BE2C (cell line): ENCODE measurements at regions not wholly inside any gene's neighbourhood (a gene's known extent, or its start where the extent isn't known, plus 50 kb on each side); places are given as distances from the start of the nearest gene placed in this dataset.

Experiments
- DNase-seq: peaks from one replicate; pipeline ENCODE4 v3.0.0-alpha.2; 2020
- H3K27me3 ChIP-seq: fragments of 250-450 bp; sonication (Bioruptor Pico); 2 replicates; pipeline ENCODE4 v1.5.1; 2020; ENCODE audit warnings: mild to moderate bottlenecking
- H3K36me3 ChIP-seq: fragments of 250-450 bp; sonication (Bioruptor Pico); 2 replicates; pipeline ENCODE4 v1.5.1; 2020; ENCODE audit warnings: mild to moderate bottlenecking
- H3K4me1 ChIP-seq: fragments of 250-450 bp; sonication (Bioruptor Pico); 2 replicates; pipeline ENCODE4 v1.5.1; 2020
- H3K4me3 ChIP-seq: 2 replicates; pipeline ENCODE4 v1.5.1; 2011; ENCODE audit warnings: low read depth, low read length
- H3K9me3 ChIP-seq: fragments of 250-450 bp; sonication (Bioruptor Pico); 2 replicates; pipeline ENCODE4 v1.5.1; 2020
- TF ChIP-seq, protein P1 (sequence below): IDR thresholded peaks from 2 replicates; pipeline ENCODE4 v1.5.1; 2012; ENCODE audit warnings: mild to moderate bottlenecking, low read depth, low read length

DNA sequence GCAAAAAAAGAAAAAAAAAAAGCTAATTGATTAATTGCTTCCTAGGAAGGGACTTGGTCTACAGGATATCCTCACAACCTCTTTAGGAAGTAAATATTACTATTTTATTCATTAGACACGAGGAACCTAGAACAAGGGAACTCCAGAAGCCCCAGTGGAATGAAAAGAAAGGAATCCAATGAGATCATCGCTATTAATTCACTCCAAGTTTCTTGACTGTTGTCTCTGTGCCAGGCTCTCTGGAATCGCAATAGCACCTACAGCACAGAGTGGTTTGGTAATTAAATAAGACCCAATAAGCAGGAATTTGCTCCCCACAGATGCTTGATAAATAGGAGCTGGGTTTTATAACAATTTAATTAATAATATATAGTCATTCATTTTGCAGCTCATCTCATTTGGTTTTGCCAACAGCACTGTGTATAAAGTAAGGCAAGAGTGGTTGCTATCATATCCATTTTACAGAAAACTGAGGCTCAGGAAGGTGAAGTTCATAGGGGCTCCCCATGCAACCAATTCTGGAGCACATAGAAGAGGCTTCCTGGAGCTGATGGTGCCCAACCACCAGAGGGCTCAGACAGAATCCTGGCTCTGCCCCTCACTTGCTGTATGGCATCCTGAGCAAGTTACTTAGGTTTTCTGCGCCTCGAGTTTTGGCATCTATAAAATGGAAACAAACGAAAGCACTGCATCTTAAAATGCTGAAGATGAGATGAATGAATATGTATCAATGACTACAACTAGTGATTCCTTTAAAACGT is 420.2 kb downstream of the MED13L start:
- H3K9me3 ChIP-seq: no peaks in the 10 kb centered on the region
- DNase-seq: no peak
- no peaks in the 10 kb centered on the region for H3K4me1 ChIP-seq
- H3K27me3 ChIP-seq: peaks cover 10% of the 10 kb centered on the region
- TF ChIP-seq, protein P1, sequence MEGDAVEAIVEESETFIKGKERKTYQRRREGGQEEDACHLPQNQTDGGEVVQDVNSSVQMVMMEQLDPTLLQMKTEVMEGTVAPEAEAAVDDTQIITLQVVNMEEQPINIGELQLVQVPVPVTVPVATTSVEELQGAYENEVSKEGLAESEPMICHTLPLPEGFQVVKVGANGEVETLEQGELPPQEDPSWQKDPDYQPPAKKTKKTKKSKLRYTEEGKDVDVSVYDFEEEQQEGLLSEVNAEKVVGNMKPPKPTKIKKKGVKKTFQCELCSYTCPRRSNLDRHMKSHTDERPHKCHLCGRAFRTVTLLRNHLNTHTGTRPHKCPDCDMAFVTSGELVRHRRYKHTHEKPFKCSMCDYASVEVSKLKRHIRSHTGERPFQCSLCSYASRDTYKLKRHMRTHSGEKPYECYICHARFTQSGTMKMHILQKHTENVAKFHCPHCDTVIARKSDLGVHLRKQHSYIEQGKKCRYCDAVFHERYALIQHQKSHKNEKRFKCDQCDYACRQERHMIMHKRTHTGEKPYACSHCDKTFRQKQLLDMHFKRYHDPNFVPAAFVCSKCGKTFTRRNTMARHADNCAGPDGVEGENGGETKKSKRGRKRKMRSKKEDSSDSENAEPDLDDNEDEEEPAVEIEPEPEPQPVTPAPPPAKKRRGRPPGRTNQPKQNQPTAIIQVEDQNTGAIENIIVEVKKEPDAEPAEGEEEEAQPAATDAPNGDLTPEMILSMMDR: peak; percentile 19; the same call in 1 of the 2 replicates
- H3K4me3 ChIP-seq: no peak overlapping the region
- no peaks in the 10 kb centered on the region for H3K36me3 ChIP-seq

DNA sequence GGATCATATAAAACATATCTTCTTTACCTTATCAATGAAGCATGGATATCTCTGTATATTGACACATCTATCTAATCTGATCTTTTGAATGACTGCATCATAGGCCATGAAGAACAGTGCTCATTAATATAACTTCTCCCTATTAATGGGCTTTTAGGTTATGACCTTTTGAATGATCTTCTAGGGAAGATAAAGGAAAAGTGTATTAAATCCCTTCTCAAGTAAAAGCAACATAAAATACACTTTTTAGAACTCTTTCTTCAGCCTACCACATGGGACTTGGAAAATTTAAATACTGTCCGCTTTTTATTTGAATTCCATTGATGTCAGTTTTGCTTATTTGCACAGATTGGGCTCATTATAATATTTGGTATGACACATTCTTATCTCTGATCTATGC is 425.4 kb downstream of the MED13L start:
- Histone ChIP-seq H3K4me1 (no peaks in the 10 kb centered on the region), H3K9me3 (0 out of 2 replicates have a peak, but pooled peaks cover 3% of the 10 kb centered on the region), H3K4me3 (no peak overlapping the region), H3K36me3 (no peaks in the 10 kb centered on the region), H3K27me3 (no peaks in the 10 kb centered on the region)
- no peak for DNase-seq
- TF ChIP-seq, protein P1: no peak

DNA sequence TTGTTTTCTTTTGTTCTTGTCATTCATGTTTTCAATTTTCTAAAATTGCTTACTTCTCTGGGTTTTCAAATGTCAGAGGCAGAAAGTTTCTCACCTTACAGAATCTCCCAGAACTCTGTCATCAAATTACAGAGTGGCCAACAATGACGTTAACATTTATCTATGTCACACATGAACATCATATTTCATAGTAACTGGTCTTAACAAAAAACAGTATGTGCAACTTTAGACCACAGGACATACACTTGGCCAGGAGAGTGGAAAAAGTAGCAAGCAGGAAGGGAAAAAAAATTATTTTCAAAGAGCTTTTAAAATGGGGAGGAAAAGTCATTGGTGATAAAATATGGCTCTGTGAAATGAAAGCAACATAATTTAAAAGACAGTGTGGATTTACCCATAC is 426.5 kb downstream of the MED13L start:
- TF ChIP-seq, protein P1: no peak
- Histone ChIP-seq H3K36me3 (no peaks in the 10 kb centered on the region), H3K4me1 (no peaks in the 10 kb centered on the region), H3K9me3 (0 out of 2 replicates have a peak, but pooled peaks cover 3% of the 10 kb centered on the region), H3K4me3 (no peak overlapping the region), H3K27me3 (no peaks in the 10 kb centered on the region)
- DNase-seq: no peak

DNA sequence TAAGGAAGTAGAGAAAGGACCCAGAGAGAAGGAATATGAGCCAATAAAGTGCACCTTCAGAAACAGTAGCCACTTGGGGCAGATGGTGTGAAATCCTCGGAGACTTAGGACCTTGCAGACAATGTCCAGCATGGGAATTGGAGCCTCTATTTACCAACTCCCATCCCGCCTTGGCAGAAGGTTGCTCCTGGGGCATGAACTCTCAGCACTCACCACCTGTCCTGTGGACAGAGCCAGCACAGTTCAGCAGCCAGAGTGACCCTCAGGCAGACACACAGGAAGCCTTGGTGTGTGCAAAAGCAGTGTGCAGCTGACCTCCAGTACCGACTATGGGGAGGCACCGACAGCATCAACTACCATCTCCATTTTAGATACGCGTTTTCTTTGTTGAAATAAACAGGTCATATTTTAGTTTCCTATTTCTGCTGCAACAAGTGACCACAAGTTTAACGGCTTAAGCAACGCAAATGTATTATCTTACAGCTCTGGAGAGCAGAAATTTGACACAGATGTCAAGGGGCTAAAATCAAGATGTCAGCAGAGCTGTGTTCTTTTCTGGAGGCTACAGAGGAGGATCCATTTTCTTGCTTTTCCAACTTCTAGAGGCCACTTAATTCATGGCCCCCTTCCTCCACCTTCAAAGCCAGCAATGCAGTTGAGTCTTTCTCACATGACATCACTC is 428.1 kb downstream of the MED13L start:
- TF ChIP-seq, protein P1: no peak

DNA sequence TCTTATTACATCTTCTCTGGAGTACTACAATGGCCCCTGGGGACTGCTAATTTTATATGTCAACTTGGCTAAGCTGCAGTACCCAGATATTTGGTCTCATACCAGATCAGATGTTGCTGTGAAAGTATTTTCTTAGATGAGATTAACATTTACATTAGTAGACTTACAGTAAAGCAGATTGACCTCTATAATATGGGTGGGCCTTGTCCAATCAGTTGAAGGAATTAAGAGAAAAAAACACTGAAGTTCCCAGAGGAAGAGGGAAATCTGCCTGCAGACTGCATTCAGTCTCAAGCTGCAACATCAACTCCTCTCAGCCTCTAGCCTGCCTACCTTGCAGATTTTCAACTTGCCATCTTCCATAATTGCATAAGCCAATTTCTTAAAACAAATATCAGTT is 430.1 kb downstream of the MED13L start:
- no peaks in the 10 kb centered on the region for H3K27me3 ChIP-seq
- no peaks in the 10 kb centered on the region for H3K4me1 ChIP-seq
- TF ChIP-seq, protein P1: no peak
- H3K4me3 ChIP-seq: no peak overlapping the region
- DNase-seq: no peak
- H3K9me3 ChIP-seq: 0 out of 2 replicates have a peak, but pooled peaks cover 3% of the 10 kb centered on the region
- H3K36me3 ChIP-seq: no peaks in the 10 kb centered on the region

More for the DNA sequence above, 428.1 kb downstream of the MED13L start:
- Histone ChIP-seq H3K4me1 (no peaks in the 10 kb centered on the region), H3K27me3 (no peaks in the 10 kb centered on the region), H3K9me3 (0 out of 2 replicates have a peak, but pooled peaks cover 3% of the 10 kb centered on the region), H3K4me3 (no peak overlapping the region), H3K36me3 (no peaks in the 10 kb centered on the region)
- DNase-seq: no peak

DNA sequence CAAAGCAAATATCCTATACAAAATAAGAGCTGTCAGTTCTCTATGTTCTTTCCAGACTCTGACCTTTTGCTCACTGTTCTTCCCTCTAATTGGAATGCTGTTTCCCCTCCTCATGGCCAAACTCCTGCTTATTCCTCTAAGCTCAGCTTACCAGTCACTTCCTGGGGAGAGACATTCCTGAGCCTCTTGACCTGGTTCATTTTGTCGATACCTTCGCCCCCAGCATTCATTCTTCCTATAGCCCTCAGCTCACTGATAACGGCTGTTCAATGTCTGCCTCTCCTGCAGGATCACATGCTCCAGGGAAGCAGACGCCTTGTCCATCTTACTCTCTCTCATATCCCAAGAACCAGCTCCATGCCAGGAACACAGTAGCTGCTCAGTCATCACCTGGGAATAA is 431.0 kb downstream of the MED13L start:
- Histone ChIP-seq H3K36me3 (no peaks in the 10 kb centered on the region), H3K27me3 (no peaks in the 10 kb centered on the region), H3K4me1 (no peaks in the 10 kb centered on the region), H3K4me3 (no peak overlapping the region), H3K9me3 (0 out of 2 replicates have a peak, but pooled peaks cover 3% of the 10 kb centered on the region)
- TF ChIP-seq, protein P1: no peak
- no peak for DNase-seq
